ENCODE measurements at regions not wholly inside any gene's neighbourhood (a gene's known extent, or its start where the extent isn't known, plus 50 kb on each side); places are given as distances from the start of the nearest gene placed in this dataset.

- H3K36me3 Mint-ChIP-seq (ENCODE audit: insufficient read depth, unreplicated experiment) = no peaks in the 10 kb centered on the region
- no peak for DNase-seq
- CTCF ChIA-PET = no interaction called here
- intact Hi-C loops (cut with micrococcal nuclease; ENCODE audit: unreplicated experiment) = no loop called here
- no TSS peak for BruUV-seq (replicated peaks)
- TF ChIP-seq CTCF (IDR thresholded peaks at IDR 0.05; ENCODE audit: unreplicated experiment) = no peak
- H3K27ac Mint-ChIP-seq (ENCODE audit: unreplicated experiment) = no peak overlapping the region
- H3K4me3 Mint-ChIP-seq (ENCODE audit: low read depth, unreplicated experiment) = no peak overlapping the region
- H3K27me3 Mint-ChIP-seq (ENCODE audit: unreplicated experiment) = no peaks in the 10 kb centered on the region
- H3K4me1 Mint-ChIP-seq (ENCODE audit: low read depth, unreplicated experiment) = no peaks in the 10 kb centered on the region
- H3K9me3 Mint-ChIP-seq (ENCODE audit: low read depth, unreplicated experiment) = peaks cover 5% of the 10 kb centered on the region
These were observed 1491.8 kb upstream of the IGFBP7 start for GRCh38 chr4:58602022-58602421.

GRCh38 chr4:58600290-58600689 lies 1490.1 kb upstream of the IGFBP7 start:
- H3K27ac Mint-ChIP-seq (ENCODE audit: unreplicated experiment) = no peak overlapping the region
- no TSS peak for BruUV-seq (replicated peaks)
- H3K36me3 Mint-ChIP-seq (ENCODE audit: insufficient read depth, unreplicated experiment) = no peaks in the 10 kb centered on the region
- H3K9me3 Mint-ChIP-seq (ENCODE audit: low read depth, unreplicated experiment) = peaks cover 7% of the 10 kb centered on the region
- no peaks in the 10 kb centered on the region for H3K27me3 Mint-ChIP-seq (ENCODE audit: unreplicated experiment)
- H3K4me1 Mint-ChIP-seq (ENCODE audit: low read depth, unreplicated experiment) = no peaks in the 10 kb centered on the region
- intact Hi-C loops (cut with micrococcal nuclease; ENCODE audit: unreplicated experiment) = no loop called here
- no peak for DNase-seq
- CTCF ChIA-PET = no interaction called here
- TF ChIP-seq CTCF (IDR thresholded peaks at IDR 0.05; ENCODE audit: unreplicated experiment) = no peak
- no peak overlapping the region for H3K4me3 Mint-ChIP-seq (ENCODE audit: low read depth, unreplicated experiment)

- intact Hi-C loops (cut with micrococcal nuclease; ENCODE audit: unreplicated experiment) = no loop called here
- Mint-ChIP-seq H3K4me3 (ENCODE audit: low read depth, unreplicated experiment) (no peak overlapping the region), H3K27ac (ENCODE audit: unreplicated experiment) (no peak overlapping the region), H3K9me3 (ENCODE audit: low read depth, unreplicated experiment) (peaks cover 4% of the 10 kb centered on the region), H3K36me3 (ENCODE audit: insufficient read depth, unreplicated experiment) (no peaks in the 10 kb centered on the region), H3K27me3 (ENCODE audit: unreplicated experiment) (no peaks in the 10 kb centered on the region), H3K4me1 (ENCODE audit: low read depth, unreplicated experiment) (no peaks in the 10 kb centered on the region)
- TF ChIP-seq CTCF (IDR thresholded peaks at IDR 0.05; ENCODE audit: unreplicated experiment) = no peak
- no TSS peak for BruUV-seq (replicated peaks)
- CTCF ChIA-PET = no interaction called here
- DNase-seq = no peak
These were observed 1480.5 kb upstream of the IGFBP7 start for GRCh38 chr4:58590722-58591121.

GRCh38 chr4:58587856-58588255 lies 1477.7 kb upstream of the IGFBP7 start:
- H3K27ac Mint-ChIP-seq (ENCODE audit: unreplicated experiment) = no peak overlapping the region
- no peaks in the 10 kb centered on the region for H3K36me3 Mint-ChIP-seq (ENCODE audit: insufficient read depth, unreplicated experiment)
- H3K27me3 Mint-ChIP-seq (ENCODE audit: unreplicated experiment) = no peaks in the 10 kb centered on the region
- intact Hi-C loops (cut with micrococcal nuclease; ENCODE audit: unreplicated experiment) = no loop called here
- CTCF ChIA-PET = no interaction called here
- no peak for TF ChIP-seq CTCF (IDR thresholded peaks at IDR 0.05; ENCODE audit: unreplicated experiment)
- no TSS peak for BruUV-seq (replicated peaks)
- no peak overlapping the region for H3K4me3 Mint-ChIP-seq (ENCODE audit: low read depth, unreplicated experiment)
- H3K9me3 Mint-ChIP-seq (ENCODE audit: low read depth, unreplicated experiment) = peaks cover 9% of the 10 kb centered on the region
- no peaks in the 10 kb centered on the region for H3K4me1 Mint-ChIP-seq (ENCODE audit: low read depth, unreplicated experiment)
- no peak for DNase-seq

- Mint-ChIP-seq H3K27ac (ENCODE audit: unreplicated experiment) (no peak overlapping the region), H3K4me1 (ENCODE audit: low read depth, unreplicated experiment) (no peaks in the 10 kb centered on the region), H3K9me3 (ENCODE audit: low read depth, unreplicated experiment) (peaks cover 8% of the 10 kb centered on the region), H3K36me3 (ENCODE audit: insufficient read depth, unreplicated experiment) (no peaks in the 10 kb centered on the region), H3K4me3 (ENCODE audit: low read depth, unreplicated experiment) (no peak overlapping the region), H3K27me3 (ENCODE audit: unreplicated experiment) (no peaks in the 10 kb centered on the region)
- TF ChIP-seq CTCF (IDR thresholded peaks at IDR 0.05; ENCODE audit: unreplicated experiment) = no peak
- DNase-seq = no peak
- BruUV-seq (replicated peaks) = no TSS peak
- CTCF ChIA-PET = no interaction called here
- intact Hi-C loops (cut with micrococcal nuclease; ENCODE audit: unreplicated experiment) = no loop called here
These were observed 1456.1 kb upstream of the IGFBP7 start for GRCh38 chr4:58566260-58566659.

Measured in Calu3 (cell line).